ENCODE measurements at regions not wholly inside any gene's neighbourhood (a gene's known extent, or its start where the extent isn't known, plus 50 kb on each side); places are given as distances from the start of the nearest gene placed in this dataset.

- TF ChIP-seq, protein P1, sequence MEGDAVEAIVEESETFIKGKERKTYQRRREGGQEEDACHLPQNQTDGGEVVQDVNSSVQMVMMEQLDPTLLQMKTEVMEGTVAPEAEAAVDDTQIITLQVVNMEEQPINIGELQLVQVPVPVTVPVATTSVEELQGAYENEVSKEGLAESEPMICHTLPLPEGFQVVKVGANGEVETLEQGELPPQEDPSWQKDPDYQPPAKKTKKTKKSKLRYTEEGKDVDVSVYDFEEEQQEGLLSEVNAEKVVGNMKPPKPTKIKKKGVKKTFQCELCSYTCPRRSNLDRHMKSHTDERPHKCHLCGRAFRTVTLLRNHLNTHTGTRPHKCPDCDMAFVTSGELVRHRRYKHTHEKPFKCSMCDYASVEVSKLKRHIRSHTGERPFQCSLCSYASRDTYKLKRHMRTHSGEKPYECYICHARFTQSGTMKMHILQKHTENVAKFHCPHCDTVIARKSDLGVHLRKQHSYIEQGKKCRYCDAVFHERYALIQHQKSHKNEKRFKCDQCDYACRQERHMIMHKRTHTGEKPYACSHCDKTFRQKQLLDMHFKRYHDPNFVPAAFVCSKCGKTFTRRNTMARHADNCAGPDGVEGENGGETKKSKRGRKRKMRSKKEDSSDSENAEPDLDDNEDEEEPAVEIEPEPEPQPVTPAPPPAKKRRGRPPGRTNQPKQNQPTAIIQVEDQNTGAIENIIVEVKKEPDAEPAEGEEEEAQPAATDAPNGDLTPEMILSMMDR (IDR thresholded peaks at IDR 0.05), result no peak
- TF ChIP-seq POLR2A (IDR thresholded peaks at IDR 0.05), result no peak
- TF ChIP-seq EP300 (IDR thresholded peaks at IDR 0.05), result no peak
Observed at GRCh38 chr5:73359395-73359794, 89.2 kb downstream of the FOXD1 start.

Measured in ovary (tissue), 3 donors.